ENCODE measurements at regions not wholly inside any gene's neighbourhood (a gene's known extent, or its start where the extent isn't known, plus 50 kb on each side); places are given as distances from the start of the nearest gene placed in this dataset.

DNA sequence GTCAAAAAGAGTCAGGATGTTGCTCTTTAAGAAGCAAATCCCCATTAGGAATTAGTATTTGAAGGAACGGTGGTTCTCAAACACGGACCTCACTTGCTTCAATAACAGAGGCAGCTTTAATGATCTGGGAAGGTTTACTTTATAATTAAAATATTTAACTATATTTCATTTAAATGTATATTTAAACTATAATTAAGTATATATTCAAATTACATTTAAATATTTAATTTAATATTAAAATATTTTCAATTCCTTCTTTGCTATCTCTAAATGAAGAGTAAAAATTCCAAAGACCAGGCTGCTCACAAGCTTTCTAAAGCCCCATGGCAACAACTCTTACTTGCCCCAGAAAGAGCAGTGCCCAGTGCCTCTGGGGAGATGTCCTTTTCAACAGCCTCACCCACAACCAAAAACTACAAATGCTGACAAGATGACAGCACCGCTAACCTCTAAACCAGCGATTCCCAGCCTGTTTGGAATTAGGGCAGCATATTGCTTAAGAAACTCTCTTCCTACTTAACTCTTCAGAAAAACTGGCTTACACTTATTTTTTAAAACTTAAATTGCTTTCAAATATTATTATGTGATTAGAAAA, 62.9 kb upstream of the POU3F3 start:
- no peak overlapping the region for H3K27ac Mint-ChIP-seq (ENCODE audit: unreplicated experiment)
- DNase-seq, result no peak
- intact Hi-C loops (cut with micrococcal nuclease; ENCODE audit: unreplicated experiment), result no loop called here
- H3K4me3 Mint-ChIP-seq (ENCODE audit: low read depth, unreplicated experiment), result no peak overlapping the region
- TF ChIP-seq, protein P1, sequence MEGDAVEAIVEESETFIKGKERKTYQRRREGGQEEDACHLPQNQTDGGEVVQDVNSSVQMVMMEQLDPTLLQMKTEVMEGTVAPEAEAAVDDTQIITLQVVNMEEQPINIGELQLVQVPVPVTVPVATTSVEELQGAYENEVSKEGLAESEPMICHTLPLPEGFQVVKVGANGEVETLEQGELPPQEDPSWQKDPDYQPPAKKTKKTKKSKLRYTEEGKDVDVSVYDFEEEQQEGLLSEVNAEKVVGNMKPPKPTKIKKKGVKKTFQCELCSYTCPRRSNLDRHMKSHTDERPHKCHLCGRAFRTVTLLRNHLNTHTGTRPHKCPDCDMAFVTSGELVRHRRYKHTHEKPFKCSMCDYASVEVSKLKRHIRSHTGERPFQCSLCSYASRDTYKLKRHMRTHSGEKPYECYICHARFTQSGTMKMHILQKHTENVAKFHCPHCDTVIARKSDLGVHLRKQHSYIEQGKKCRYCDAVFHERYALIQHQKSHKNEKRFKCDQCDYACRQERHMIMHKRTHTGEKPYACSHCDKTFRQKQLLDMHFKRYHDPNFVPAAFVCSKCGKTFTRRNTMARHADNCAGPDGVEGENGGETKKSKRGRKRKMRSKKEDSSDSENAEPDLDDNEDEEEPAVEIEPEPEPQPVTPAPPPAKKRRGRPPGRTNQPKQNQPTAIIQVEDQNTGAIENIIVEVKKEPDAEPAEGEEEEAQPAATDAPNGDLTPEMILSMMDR (IDR thresholded peaks at IDR 0.05; ENCODE audit: unreplicated experiment), result no peak
- BruUV-seq (replicated peaks), result no TSS peak
- no peaks in the 10 kb centered on the region for H3K36me3 Mint-ChIP-seq (ENCODE audit: insufficient read depth, unreplicated experiment)
- H3K4me1 Mint-ChIP-seq (ENCODE audit: low read depth, unreplicated experiment), result no peaks in the 10 kb centered on the region
- CTCF ChIA-PET, result no interaction called here
- H3K9me3 Mint-ChIP-seq (ENCODE audit: low read depth, unreplicated experiment), result peaks cover 4% of the 10 kb centered on the region
- peaks cover 27% of the 10 kb centered on the region for H3K27me3 Mint-ChIP-seq (ENCODE audit: unreplicated experiment)

DNA sequence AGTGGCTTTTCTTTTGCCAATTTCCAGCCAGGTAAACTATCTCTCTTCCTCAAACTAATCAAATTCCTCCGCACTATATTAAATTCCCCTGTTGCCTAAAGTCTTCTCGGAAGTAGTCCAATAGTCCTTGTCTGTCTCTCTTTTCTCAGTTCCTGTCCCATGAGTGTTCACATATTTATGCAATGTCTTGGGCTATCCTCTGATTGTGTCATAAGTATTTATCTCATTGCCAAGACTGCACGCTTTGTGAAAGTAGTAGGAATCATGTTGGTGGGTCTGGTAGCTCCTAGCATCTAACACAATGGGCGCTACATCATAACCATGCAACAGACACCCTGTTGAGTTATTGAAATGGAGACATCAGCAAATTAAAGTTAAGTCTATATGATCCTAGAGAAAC, 59.9 kb upstream of the POU3F3 start:
- no TSS peak for BruUV-seq (replicated peaks)
- DNase-seq, result no peak

GRCh38 chr2:104794441-104794840, 59.5 kb upstream of the POU3F3 start:
- Mint-ChIP-seq H3K36me3 (ENCODE audit: insufficient read depth, unreplicated experiment) (no peaks in the 10 kb centered on the region), H3K27me3 (ENCODE audit: unreplicated experiment) (peaks cover 15% of the 10 kb centered on the region), H3K4me3 (ENCODE audit: low read depth, unreplicated experiment) (no peak overlapping the region), H3K27ac (ENCODE audit: unreplicated experiment) (no peak overlapping the region), H3K4me1 (ENCODE audit: low read depth, unreplicated experiment) (no peaks in the 10 kb centered on the region), H3K9me3 (ENCODE audit: low read depth, unreplicated experiment) (peaks cover 4% of the 10 kb centered on the region)
- DNase-seq, result no peak
- BruUV-seq (replicated peaks), result no TSS peak
- CTCF ChIA-PET, result no interaction called here
- intact Hi-C loops (cut with micrococcal nuclease; ENCODE audit: unreplicated experiment), result no loop called here
- TF ChIP-seq, protein P1 (IDR thresholded peaks at IDR 0.05; ENCODE audit: unreplicated experiment), result no peak

More for the DNA sequence above, 59.9 kb upstream of the POU3F3 start:
- H3K9me3 Mint-ChIP-seq (ENCODE audit: low read depth, unreplicated experiment), result peaks cover 4% of the 10 kb centered on the region
- TF ChIP-seq, protein P1 (IDR thresholded peaks at IDR 0.05; ENCODE audit: unreplicated experiment), result no peak
- no peaks in the 10 kb centered on the region for H3K36me3 Mint-ChIP-seq (ENCODE audit: insufficient read depth, unreplicated experiment)
- no peaks in the 10 kb centered on the region for H3K4me1 Mint-ChIP-seq (ENCODE audit: low read depth, unreplicated experiment)
- no peak overlapping the region for H3K4me3 Mint-ChIP-seq (ENCODE audit: low read depth, unreplicated experiment)
- H3K27me3 Mint-ChIP-seq (ENCODE audit: unreplicated experiment), result peaks cover 20% of the 10 kb centered on the region
- intact Hi-C loops (cut with micrococcal nuclease; ENCODE audit: unreplicated experiment), result no loop called here
- no peak overlapping the region for H3K27ac Mint-ChIP-seq (ENCODE audit: unreplicated experiment)
- CTCF ChIA-PET, result no interaction called here

Data from Calu3 (cell line).